ENCODE measurements at regions not wholly inside any gene's neighbourhood (a gene's known extent, or its start where the extent isn't known, plus 50 kb on each side); places are given as distances from the start of the nearest gene placed in this dataset.

DNA sequence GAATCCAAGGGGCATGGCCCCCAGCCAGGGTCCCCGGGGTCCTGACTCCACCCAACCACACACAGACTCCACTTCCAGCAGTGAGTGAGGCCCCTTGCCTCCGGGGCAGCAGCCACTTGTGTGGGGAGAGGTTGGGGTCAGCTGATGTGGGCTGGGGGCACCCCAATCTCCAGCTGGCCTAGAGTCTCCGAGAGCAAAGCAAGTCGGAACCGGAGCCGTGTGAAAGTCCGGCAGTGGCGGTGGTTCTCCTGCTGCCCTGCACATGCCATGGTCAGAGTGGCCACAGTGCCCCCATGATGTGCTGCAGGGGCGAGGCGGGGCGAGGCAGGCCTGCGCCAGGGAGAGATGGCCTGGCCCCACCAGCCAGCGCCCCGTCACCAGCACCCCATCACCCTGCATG is 74.6 kb downstream of the PDGFA start:
- TF ChIP-seq, protein P1, sequence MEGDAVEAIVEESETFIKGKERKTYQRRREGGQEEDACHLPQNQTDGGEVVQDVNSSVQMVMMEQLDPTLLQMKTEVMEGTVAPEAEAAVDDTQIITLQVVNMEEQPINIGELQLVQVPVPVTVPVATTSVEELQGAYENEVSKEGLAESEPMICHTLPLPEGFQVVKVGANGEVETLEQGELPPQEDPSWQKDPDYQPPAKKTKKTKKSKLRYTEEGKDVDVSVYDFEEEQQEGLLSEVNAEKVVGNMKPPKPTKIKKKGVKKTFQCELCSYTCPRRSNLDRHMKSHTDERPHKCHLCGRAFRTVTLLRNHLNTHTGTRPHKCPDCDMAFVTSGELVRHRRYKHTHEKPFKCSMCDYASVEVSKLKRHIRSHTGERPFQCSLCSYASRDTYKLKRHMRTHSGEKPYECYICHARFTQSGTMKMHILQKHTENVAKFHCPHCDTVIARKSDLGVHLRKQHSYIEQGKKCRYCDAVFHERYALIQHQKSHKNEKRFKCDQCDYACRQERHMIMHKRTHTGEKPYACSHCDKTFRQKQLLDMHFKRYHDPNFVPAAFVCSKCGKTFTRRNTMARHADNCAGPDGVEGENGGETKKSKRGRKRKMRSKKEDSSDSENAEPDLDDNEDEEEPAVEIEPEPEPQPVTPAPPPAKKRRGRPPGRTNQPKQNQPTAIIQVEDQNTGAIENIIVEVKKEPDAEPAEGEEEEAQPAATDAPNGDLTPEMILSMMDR (IDR thresholded peaks at IDR 0.05) = no peak
- TF ChIP-seq POLR2A (IDR thresholded peaks at IDR 0.05) (no peak), EP300 (IDR thresholded peaks at IDR 0.05; ENCODE audit: low read depth) (no peak), POLR2AphosphoS5 (IDR thresholded peaks at IDR 0.05) (no peak)

All from transverse colon (tissue), 4 donors.